Adrenal gland (tissue), 9 donors: ENCODE measurements at regions not wholly inside any gene's neighbourhood (a gene's known extent, or its start where the extent isn't known, plus 50 kb on each side); places are given as distances from the start of the nearest gene placed in this dataset.

ENCODE experiments used
- DNase-seq, 7 donors: peaks; one replicate each; pipeline ENCODE4 v3.0.0-alpha.2; 2019 to 2020
- H3K27ac ChIP-seq, 5 donors: fragments of 200-600 bp; sonication (generic) in 4 of 5; 1 replicate in 3 of 5; 2 replicates in 2 of 5; pipeline versions ENCODE4 v1.5.1 to v1.8.0; 2016 to 2020; ENCODE audit warnings: mild to moderate bottlenecking in 1 of 5
- H3K27me3 ChIP-seq: fragments of 200-600 bp; 2 replicates; pipeline ENCODE4 v1.8.0; 2021
- H3K36me3 ChIP-seq, 2 donors: fragments of 200-600 bp; replicated peaks in 1 of 2; 1 replicate in 1 of 2; 2 replicates in 1 of 2; pipeline versions ENCODE4 v1.5.1 to v1.8.0; 2018 to 2022
- H3K4me1 ChIP-seq, 2 donors: fragments of 200-600 bp; replicated peaks in 1 of 2; 1 replicate in 1 of 2; 2 replicates in 1 of 2; pipeline versions ENCODE4 v1.5.1 to v1.8.0; 2018 to 2021
- H3K4me3 ChIP-seq, 4 donors: fragments of 200-600 bp; sonication (generic) in 3 of 4; one replicate each; pipeline ENCODE4 v1.5.1; 2016 to 2018
- H3K9me3 ChIP-seq, 3 donors: fragments of 200-600 bp; sonication (generic) in 1 of 3; replicated peaks in 1 of 3; 1 replicate in 2 of 3; 2 replicates in 1 of 3; pipeline versions ENCODE4 v1.5.1 to v1.8.0; 2016 to 2021
- CTCF ChIP-seq, 6 experiments: fragments of 450-650 bp in 4 of 6; fragments of 200-600 bp in 2 of 6; sonication (generic) in 1 of 6; IDR thresholded peaks; 1 replicate in 5 of 6; 2 replicates in 1 of 6; pipeline versions ENCODE4 v1.5.1 to v1.8.0; 2016 to 2021; ENCODE audit warnings: antibody characterized with exemption in 6 of 6, mild to moderate bottlenecking in 2 of 6, moderate library complexity in 1 of 6
- POLR2A ChIP-seq, 2 donors: fragments of 450-650 bp; IDR thresholded peaks; one replicate each; pipeline ENCODE4 v1.6.1; 2017; ENCODE audit warnings: antibody characterized with exemption in 2 of 2, mild to moderate bottlenecking in 2 of 2, moderate library complexity in 1 of 2
- WGBS, 4 donors: extraction: QIAGEN DNeasy Blood & Tissue Kit in 2 of 4; methylation state at CpG; one replicate each; pipeline versions ENCODE4 v1.1.5 to v1.1.7; 2013 to 2017; 5-methylcytosine and 5-hydroxymethylcytosine counted together
- intact Hi-C, 2 donors: fragments of 100-400 bp; cut with DNase I; formaldehyde crosslinking; loops; one replicate each; pipeline versions ENCODE4 v1.14.1 to v1.15.0; 2022 to 2023
- donor health status: healthy with polysubstance abuse.
- donor health status: Bipolar disorder and iron deficiency.
- donor health status: DM: yes; HTN: yes; CAD: no.
- donor health status: DM: no; HTN: no; CAD: no.
- donor health status: DM: no; HTN: no; CAD: no.

DNA sequence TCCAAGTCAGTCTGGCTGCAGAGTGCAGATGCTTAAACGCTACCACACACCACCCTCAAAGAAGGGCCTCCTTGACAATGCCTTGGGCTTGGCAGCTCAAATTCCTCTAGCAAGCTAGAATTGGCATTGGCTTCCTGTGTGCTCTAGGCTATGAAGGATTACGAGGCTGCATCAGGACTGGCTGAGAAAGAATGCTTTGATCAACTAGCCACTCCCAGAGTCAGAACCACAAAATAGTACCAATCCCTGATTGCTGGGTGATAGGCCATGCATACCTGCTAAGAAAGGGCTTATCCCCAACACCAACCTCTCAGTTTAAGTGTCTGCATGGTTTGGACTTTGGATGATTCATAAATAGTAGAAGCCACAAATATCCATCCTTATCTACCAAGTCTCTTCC lies 504.9 kb downstream of the OMA1 start:
- DNase-seq, result no peak
- intact Hi-C loops, result loop anchor here in 1 of 2 donors (10.0 kb wide), 1 partner anchor 1207 kb away; no protein-coding TSS in a partner anchor
- Histone ChIP-seq H3K27ac (no peak overlapping the region), H3K4me3 (no peak overlapping the region), H3K9me3 (no peaks in the 10 kb centered on the region), H3K4me1 (no peaks in the 10 kb centered on the region), H3K36me3 (no peaks in the 10 kb centered on the region), H3K27me3 (peaks cover 5% of the 10 kb centered on the region)
- TF ChIP-seq CTCF (IDR thresholded peaks at IDR 0.05) (no peak), POLR2A (IDR thresholded peaks at IDR 0.05) (no peak)
- 71 to 100% (median 87%) methylated on average over 1 to 2 of the region's 2 CpGs for WGBS, 4 donors

- intact Hi-C loops, result no loop called here
- H3K36me3 ChIP-seq, result no peaks in the 10 kb centered on the region
- H3K4me1 ChIP-seq, result no peaks in the 10 kb centered on the region
- peaks cover 5% of the 10 kb centered on the region for H3K27me3 ChIP-seq
- DNase-seq, result no peak
- no peak overlapping the region for H3K4me3 ChIP-seq
- H3K27ac ChIP-seq, result no peak overlapping the region
- 83 to 97% (median 93%) methylated on average over 3 of the region's 3 CpGs for WGBS, 4 donors
- no peaks in the 10 kb centered on the region for H3K9me3 ChIP-seq
- TF ChIP-seq POLR2A (IDR thresholded peaks at IDR 0.05) (no peak), CTCF (IDR thresholded peaks at IDR 0.05) (no peak)
Observed at GRCh38 chr1:58038574-58038973, 508.0 kb downstream of the OMA1 start.

- H3K36me3 ChIP-seq, result no peaks in the 10 kb centered on the region
- peaks cover 5% of the 10 kb centered on the region for H3K27me3 ChIP-seq
- no peak overlapping the region for H3K4me3 ChIP-seq
- no peak for TF ChIP-seq CTCF (IDR thresholded peaks at IDR 0.05)
- TF ChIP-seq POLR2A (IDR thresholded peaks at IDR 0.05), result no peak
- intact Hi-C loops, result no loop called here
- no peak for DNase-seq
- H3K4me1 ChIP-seq, result no peaks in the 10 kb centered on the region
- 57 to 76% (median 61%) methylated on average over 2 of the region's 2 CpGs for WGBS, 4 donors
- H3K9me3 ChIP-seq, result no peaks in the 10 kb centered on the region
- no peak overlapping the region for H3K27ac ChIP-seq
Observed at GRCh38 chr1:58035523-58035922, 511.0 kb downstream of the OMA1 start.

- H3K4me3 ChIP-seq, result no peak overlapping the region
- WGBS, 4 donors, result 12 to 21% (median 15%) methylated on average over 2 of the region's 2 CpGs
- no peaks in the 10 kb centered on the region for H3K36me3 ChIP-seq
- H3K27me3 ChIP-seq, result peaks cover 5% of the 10 kb centered on the region
- no peak for TF ChIP-seq POLR2A (IDR thresholded peaks at IDR 0.05)
- TF ChIP-seq CTCF (IDR thresholded peaks at IDR 0.05), result no peak
- no peak overlapping the region for H3K27ac ChIP-seq
- intact Hi-C loops, result no loop called here
- H3K9me3 ChIP-seq, result no peaks in the 10 kb centered on the region
- DNase-seq, result no peak
- H3K4me1 ChIP-seq, result no peaks in the 10 kb centered on the region
Observed at GRCh38 chr1:58033311-58033710, 513.2 kb downstream of the OMA1 start.
